Parathyroid adenoma (tissue), 2 donors: ENCODE measurements at regions not wholly inside any gene's neighbourhood (a gene's known extent, or its start where the extent isn't known, plus 50 kb on each side); places are given as distances from the start of the nearest gene placed in this dataset.

Experiments used
- H2AFZ ChIP-seq: fragments of 300-600 bp; sonication (generic); one replicate; pipeline ENCODE4 v1.7.0; 2017; ENCODE audit warnings: antibody characterized with exemption, mild to moderate bottlenecking
- H3K27ac ChIP-seq: fragments of 300-600 bp; sonication (generic); one replicate; pipeline ENCODE4 v1.7.0; 2017
- H3K27me3 ChIP-seq: fragments of 300-600 bp; sonication (generic); one replicate; pipeline ENCODE4 v1.7.0; 2017; ENCODE audit warnings: low read length; ENCODE audit not compliant: control insufficient read depth, insufficient read depth
- H3K36me3 ChIP-seq: fragments of 300-600 bp; sonication (generic); one replicate; pipeline ENCODE4 v1.7.0; 2017; ENCODE audit warnings: low read length; ENCODE audit not compliant: control insufficient read depth, insufficient read depth
- H3K4me1 ChIP-seq: fragments of 300-600 bp; sonication (generic); one replicate; pipeline ENCODE4 v1.7.0; 2017; ENCODE audit warnings: control low read depth
- H3K4me2 ChIP-seq: fragments of 300-600 bp; sonication (generic); one replicate; pipeline ENCODE4 v1.7.0; 2017; ENCODE audit warnings: low read length
- H3K4me3 ChIP-seq: fragments of 300-600 bp; sonication (generic); one replicate; pipeline ENCODE4 v1.7.0; 2017; ENCODE audit warnings: low read depth, low read length
- H3K79me2 ChIP-seq: fragments of 300-600 bp; sonication (generic); one replicate; pipeline ENCODE4 v1.7.0; 2017; ENCODE audit warnings: control low read depth
- H3K9ac ChIP-seq: fragments of 300-600 bp; sonication (generic); one replicate; pipeline ENCODE4 v1.7.0; 2017; ENCODE audit warnings: mild to moderate bottlenecking
- H3K9me3 ChIP-seq: fragments of 300-600 bp; sonication (generic); one replicate; pipeline ENCODE4 v1.7.0; 2017; ENCODE audit warnings: low read length; ENCODE audit not compliant: control insufficient read depth
- CTCF ChIP-seq: fragments of 300-600 bp; sonication (generic); IDR thresholded peaks from one replicate; pipeline ENCODE4 v1.7.0; 2017; ENCODE audit warnings: antibody characterized with exemption, mild to moderate bottlenecking
- donor health status: primary hyperparathyroidism.

DNA sequence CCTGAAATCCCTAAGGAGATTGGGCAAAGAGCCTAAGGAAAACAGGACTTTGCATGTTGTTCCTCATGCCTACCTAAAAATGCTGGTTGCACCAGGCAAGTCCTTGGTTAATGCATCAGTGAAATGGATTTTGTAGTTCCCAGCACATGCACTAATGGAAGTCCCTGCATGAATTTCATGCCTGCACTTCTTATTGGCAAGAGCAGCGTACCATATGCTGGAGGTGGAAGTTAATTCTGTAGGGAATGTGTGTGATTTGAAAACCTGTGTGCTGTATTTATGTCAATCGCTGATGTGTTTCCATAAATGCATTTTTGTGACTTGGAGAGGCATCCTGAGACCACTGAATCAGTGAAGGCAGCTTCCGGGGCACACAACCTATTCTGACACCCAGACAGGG, 140.3 kb upstream of the MTNR1B start:
- Histone ChIP-seq H3K36me3 (no peaks in the 10 kb centered on the region), H3K4me2 (no peak overlapping the region), H3K4me1 (no peaks in the 10 kb centered on the region), H3K27me3 (no peaks in the 10 kb centered on the region), H2AFZ (no peak overlapping the region), H3K79me2 (no peaks in the 10 kb centered on the region), H3K4me3 (no peak overlapping the region), H3K27ac (no peak overlapping the region), H3K9ac (no peak overlapping the region), H3K9me3 (no peaks in the 10 kb centered on the region)
- TF ChIP-seq CTCF: no peak

GRCh38 chr11:92829671-92830070, 139.8 kb upstream of the MTNR1B start:
- H3K4me1 ChIP-seq: no peaks in the 10 kb centered on the region
- no peaks in the 10 kb centered on the region for H3K9me3 ChIP-seq
- TF ChIP-seq CTCF: no peak
- H3K4me2 ChIP-seq: no peak overlapping the region
- H3K79me2 ChIP-seq: no peaks in the 10 kb centered on the region
- no peak overlapping the region for H3K9ac ChIP-seq
- no peak overlapping the region for H3K4me3 ChIP-seq
- no peaks in the 10 kb centered on the region for H3K27me3 ChIP-seq
- H3K27ac ChIP-seq: no peak overlapping the region
- H3K36me3 ChIP-seq: no peaks in the 10 kb centered on the region
- no peak overlapping the region for H2AFZ ChIP-seq

DNA sequence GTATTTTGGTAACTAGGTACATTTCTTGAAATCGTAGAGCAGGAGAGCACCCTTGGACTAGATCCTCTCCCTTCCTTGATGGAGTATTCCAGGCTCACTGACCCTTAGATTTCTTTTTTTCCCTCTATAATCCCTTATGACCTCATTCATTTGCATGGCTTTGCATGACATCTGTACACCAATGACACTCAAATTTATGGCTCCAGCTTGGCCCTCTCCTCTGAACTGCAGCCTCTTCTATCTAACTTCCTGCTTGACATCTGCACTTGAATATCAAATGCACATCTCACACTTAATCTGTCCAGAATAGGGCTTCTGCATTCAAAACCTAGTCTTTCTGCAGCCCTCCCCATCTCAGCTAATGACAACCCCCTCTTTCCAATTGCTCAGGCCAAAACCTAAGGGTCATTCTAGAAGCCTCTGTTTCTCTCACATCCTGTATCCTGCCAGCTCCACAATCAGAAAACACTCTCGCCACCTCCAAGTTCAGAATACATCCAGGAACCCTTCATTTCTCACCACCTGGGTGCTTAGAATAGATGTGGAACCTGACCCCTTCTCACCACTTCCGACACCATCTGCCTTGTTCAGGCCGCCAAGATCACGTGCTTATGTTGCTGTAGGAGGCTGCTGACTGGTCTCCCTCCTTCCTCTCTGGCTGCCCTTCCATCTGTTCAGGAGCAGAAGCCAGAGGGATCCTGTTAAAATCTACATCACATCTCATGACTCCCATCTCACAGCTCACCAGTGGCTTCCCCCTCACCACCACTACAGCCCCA, 138.9 kb upstream of the MTNR1B start:
- Histone ChIP-seq H3K27me3 (no peaks in the 10 kb centered on the region), H3K9ac (no peak overlapping the region), H3K79me2 (no peaks in the 10 kb centered on the region), H3K4me3 (no peak overlapping the region), H3K4me2 (no peak overlapping the region), H3K9me3 (no peaks in the 10 kb centered on the region), H3K27ac (no peak overlapping the region), H3K36me3 (no peaks in the 10 kb centered on the region), H2AFZ (no peak overlapping the region), H3K4me1 (no peaks in the 10 kb centered on the region)
- no peak for TF ChIP-seq CTCF

GRCh38 chr11:92834296-92835020, 135.0 kb upstream of the MTNR1B start:
- H3K4me3 ChIP-seq: no peak overlapping the region
- no peaks in the 10 kb centered on the region for H3K27me3 ChIP-seq
- H3K9ac ChIP-seq: no peak overlapping the region
- H3K27ac ChIP-seq: no peak overlapping the region
- no peaks in the 10 kb centered on the region for H3K79me2 ChIP-seq
- H3K36me3 ChIP-seq: no peaks in the 10 kb centered on the region
- no peaks in the 10 kb centered on the region for H3K9me3 ChIP-seq
- no peak overlapping the region for H2AFZ ChIP-seq
- TF ChIP-seq CTCF: no peak
- no peak overlapping the region for H3K4me2 ChIP-seq
- H3K4me1 ChIP-seq: peaks cover 4% of the 10 kb centered on the region
